Astrocyte (in vitro differentiated cells and primary cell): ENCODE measurements at regions not wholly inside any gene's neighbourhood (a gene's known extent, or its start where the extent isn't known, plus 50 kb on each side); places are given as distances from the start of the nearest gene placed in this dataset.

ENCODE experiments used
- DNase-seq: peaks from one replicate; pipeline ENCODE4 v3.0.0-alpha.2; 2010; ENCODE audit warnings: low read depth
- FAIRE-seq: peaks from 2 replicates; lab custom pipeline; 2011; peaks lifted over from hg19 to GRCh38; lab: Jason Lieb, UNC
- H2AFZ ChIP-seq: 2 replicates; pipeline ENCODE4 v1.6.0; 2012; ENCODE audit warnings: low read depth, low read length, inconsistent platforms
- H3K27ac ChIP-seq: 2 replicates; pipeline ENCODE4 v1.5.1; 2011; ENCODE audit warnings: low read depth, low read length, inconsistent platforms
- H3K27me3 ChIP-seq: 2 replicates; pipeline ENCODE4 v1.6.0; 2011; ENCODE audit warnings: low read length, inconsistent platforms; ENCODE audit not compliant: insufficient read depth
- H3K36me3 ChIP-seq: 2 replicates; pipeline ENCODE4 v1.5.1; 2011; ENCODE audit warnings: low read length, inconsistent platforms; ENCODE audit not compliant: insufficient read depth
- H3K4me1 ChIP-seq: 2 replicates; pipeline ENCODE4 v1.5.1; 2011; ENCODE audit warnings: low read length, inconsistent platforms; ENCODE audit not compliant: insufficient read depth
- H3K4me2 ChIP-seq: 2 replicates; pipeline ENCODE4 v1.6.0; 2012; ENCODE audit warnings: low read length, inconsistent platforms
- H3K4me3 ChIP-seq: 2 replicates; pipeline ENCODE4 v1.5.1; 2011; ENCODE audit warnings: low read depth, mild to moderate bottlenecking, low read length, inconsistent platforms; ENCODE audit not compliant: insufficient read depth
- H3K79me2 ChIP-seq: 2 replicates; pipeline ENCODE4 v1.6.0; 2012; ENCODE audit warnings: mild to moderate bottlenecking, low read length, inconsistent platforms; ENCODE audit not compliant: insufficient read depth
- H3K9ac ChIP-seq: 2 replicates; pipeline ENCODE4 v1.6.0; 2012; ENCODE audit warnings: mild to moderate bottlenecking, low read length, inconsistent platforms
- H3K9me3 ChIP-seq: 2 replicates; pipeline ENCODE4 v1.5.1; 2012; ENCODE audit warnings: low read depth, mild to moderate bottlenecking, low read length, inconsistent platforms; ENCODE audit not compliant: insufficient read depth
- H4K20me1 ChIP-seq: 2 replicates; pipeline ENCODE4 v1.6.0; 2012; ENCODE audit warnings: low read length, inconsistent platforms; ENCODE audit not compliant: insufficient read depth
- H3K27ac Mint-ChIP-seq: one replicate; pipeline ENCODE4 v1.8.0; 2021; ENCODE audit warnings: mild to moderate bottlenecking, mixed read lengths; ENCODE audit not compliant: unreplicated experiment
- H3K27me3 Mint-ChIP-seq: one replicate; pipeline ENCODE4 v1.8.0; 2021; ENCODE audit warnings: low read depth, mixed read lengths; ENCODE audit not compliant: unreplicated experiment
- H3K36me3 Mint-ChIP-seq: one replicate; pipeline ENCODE4 v1.8.0; 2021; ENCODE audit warnings: low read depth, mixed read lengths; ENCODE audit not compliant: unreplicated experiment
- H3K4me1 Mint-ChIP-seq: one replicate; pipeline ENCODE4 v1.8.0; 2021; ENCODE audit warnings: low read depth, mixed read lengths; ENCODE audit not compliant: unreplicated experiment
- H3K4me3 Mint-ChIP-seq: one replicate; pipeline ENCODE4 v1.8.0; 2021; ENCODE audit warnings: mild to moderate bottlenecking, moderate library complexity, mixed read lengths; ENCODE audit not compliant: unreplicated experiment
- H3K9me3 Mint-ChIP-seq: one replicate; pipeline ENCODE4 v1.8.0; 2021; ENCODE audit warnings: mild to moderate bottlenecking, mixed read lengths; ENCODE audit not compliant: unreplicated experiment
- EZH2 ChIP-seq: IDR thresholded peaks from 2 replicates; pipeline ENCODE4 v1.6.1; 2012; ENCODE audit warnings: mild to moderate bottlenecking, low read length, inconsistent platforms; ENCODE audit not compliant: insufficient read depth
- TF ChIP-seq, protein P1 (sequence below): IDR thresholded peaks from 2 replicates; pipeline ENCODE4 v1.5.1; 2011; ENCODE audit warnings: low read depth, mild to moderate bottlenecking, inconsistent platforms, low read length, moderate library complexity; ENCODE audit not compliant: insufficient read depth

DNA sequence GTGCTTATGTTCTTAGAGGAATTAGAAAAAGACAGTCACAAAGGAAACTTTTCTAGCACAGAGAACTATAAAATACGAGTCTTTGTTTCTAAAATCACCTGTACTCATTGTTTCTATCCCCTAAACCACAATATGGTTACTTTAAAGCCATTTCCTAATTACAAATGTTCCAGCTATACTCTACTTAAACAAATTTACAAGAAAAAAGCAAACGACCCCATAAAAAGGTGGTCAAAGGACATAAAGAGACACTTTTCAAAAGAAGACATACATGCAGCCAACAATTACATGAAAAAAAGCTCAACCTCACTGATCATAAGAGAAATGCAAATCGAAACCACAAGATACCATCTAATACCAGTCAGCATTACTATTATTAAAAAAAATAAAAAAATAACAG, 447.3 kb downstream of the RAB28 start:
- H3K4me3 Mint-ChIP-seq = no peak overlapping the region
- Histone ChIP-seq H3K9ac (no peak overlapping the region), H3K27me3 (no peaks in the 10 kb centered on the region), H3K79me2 (no peaks in the 10 kb centered on the region), H3K4me3 (no peak overlapping the region), H3K27ac (no peak overlapping the region), H3K9me3 (no peaks in the 10 kb centered on the region), H3K36me3 (no peaks in the 10 kb centered on the region), H2AFZ (no peak overlapping the region), H3K4me1 (no peaks in the 10 kb centered on the region), H4K20me1 (no peaks in the 10 kb centered on the region), H3K4me2 (no peak overlapping the region)
- FAIRE-seq (no peak), DNase-seq (no peak)
- H3K36me3 Mint-ChIP-seq = no peaks in the 10 kb centered on the region
- H3K27me3 Mint-ChIP-seq = no peaks in the 10 kb centered on the region
- TF ChIP-seq, protein P1, sequence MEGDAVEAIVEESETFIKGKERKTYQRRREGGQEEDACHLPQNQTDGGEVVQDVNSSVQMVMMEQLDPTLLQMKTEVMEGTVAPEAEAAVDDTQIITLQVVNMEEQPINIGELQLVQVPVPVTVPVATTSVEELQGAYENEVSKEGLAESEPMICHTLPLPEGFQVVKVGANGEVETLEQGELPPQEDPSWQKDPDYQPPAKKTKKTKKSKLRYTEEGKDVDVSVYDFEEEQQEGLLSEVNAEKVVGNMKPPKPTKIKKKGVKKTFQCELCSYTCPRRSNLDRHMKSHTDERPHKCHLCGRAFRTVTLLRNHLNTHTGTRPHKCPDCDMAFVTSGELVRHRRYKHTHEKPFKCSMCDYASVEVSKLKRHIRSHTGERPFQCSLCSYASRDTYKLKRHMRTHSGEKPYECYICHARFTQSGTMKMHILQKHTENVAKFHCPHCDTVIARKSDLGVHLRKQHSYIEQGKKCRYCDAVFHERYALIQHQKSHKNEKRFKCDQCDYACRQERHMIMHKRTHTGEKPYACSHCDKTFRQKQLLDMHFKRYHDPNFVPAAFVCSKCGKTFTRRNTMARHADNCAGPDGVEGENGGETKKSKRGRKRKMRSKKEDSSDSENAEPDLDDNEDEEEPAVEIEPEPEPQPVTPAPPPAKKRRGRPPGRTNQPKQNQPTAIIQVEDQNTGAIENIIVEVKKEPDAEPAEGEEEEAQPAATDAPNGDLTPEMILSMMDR = no peak
- TF ChIP-seq EZH2 = no peak
- H3K27ac Mint-ChIP-seq = no peak overlapping the region
- peaks cover 3% of the 10 kb centered on the region for H3K9me3 Mint-ChIP-seq
- H3K4me1 Mint-ChIP-seq = peaks cover 5% of the 10 kb centered on the region

- DNase-seq = no peak
- no peak for FAIRE-seq
- Histone ChIP-seq H4K20me1 (no peaks in the 10 kb centered on the region), H3K36me3 (no peaks in the 10 kb centered on the region), H3K4me2 (no peak overlapping the region), H3K79me2 (no peaks in the 10 kb centered on the region), H3K9me3 (no peaks in the 10 kb centered on the region), H3K9ac (no peak overlapping the region), H3K27me3 (no peaks in the 10 kb centered on the region), H2AFZ (no peak overlapping the region), H3K4me1 (no peaks in the 10 kb centered on the region), H3K27ac (no peak overlapping the region), H3K4me3 (no peak overlapping the region)
- Mint-ChIP-seq H3K4me1 (peaks cover 5% of the 10 kb centered on the region), H3K36me3 (no peaks in the 10 kb centered on the region), H3K27ac (no peak overlapping the region), H3K27me3 (no peaks in the 10 kb centered on the region), H3K9me3 (peaks cover 3% of the 10 kb centered on the region), H3K4me3 (no peak overlapping the region)
- TF ChIP-seq EZH2 = no peak
- TF ChIP-seq, protein P1 = no peak
Observed at GRCh38 chr4:13032936-13033335, 451.2 kb downstream of the RAB28 start.

DNA sequence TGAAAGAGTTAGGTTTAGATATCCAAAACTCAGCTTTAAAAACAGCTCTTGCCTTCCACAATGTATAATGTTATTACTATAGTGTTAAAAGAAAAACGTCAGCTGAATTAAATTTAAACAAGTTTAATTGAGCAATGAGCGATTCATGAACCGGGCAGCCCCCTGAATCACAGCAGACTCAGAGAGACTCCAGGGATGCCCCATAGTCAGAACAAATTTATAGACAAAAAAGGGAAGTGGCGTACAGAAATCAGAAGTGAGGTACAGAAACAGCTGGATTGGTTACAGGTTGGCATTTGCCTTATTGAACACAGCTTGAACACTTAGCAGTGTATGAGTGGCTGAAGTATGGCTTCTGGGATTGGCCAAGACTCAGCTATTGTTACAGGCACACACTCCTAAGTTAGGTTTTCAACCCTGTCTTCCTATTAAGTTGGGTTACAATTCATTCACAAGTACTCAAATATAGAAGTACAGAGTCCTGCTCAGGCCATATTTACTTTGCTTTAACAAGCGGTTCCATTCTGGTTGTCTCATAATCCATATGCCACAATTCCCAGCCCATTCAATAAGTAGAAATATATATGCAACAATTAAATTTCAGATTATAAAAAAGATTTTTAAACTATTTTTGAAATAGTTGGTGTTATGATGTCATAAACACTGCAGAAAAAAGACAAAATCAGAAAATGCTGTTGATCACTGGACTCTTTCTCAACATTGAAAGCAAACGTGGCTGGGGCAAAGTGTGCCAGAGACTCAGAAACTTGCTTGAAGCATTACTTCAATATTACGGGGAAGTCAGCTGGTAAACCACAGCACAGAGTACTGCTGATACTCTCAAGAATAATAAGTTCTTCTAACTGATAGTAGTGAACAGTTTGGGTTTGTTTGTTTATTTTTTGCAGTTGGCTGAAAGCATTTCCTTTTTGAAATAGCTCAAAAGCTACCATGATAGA, 459.7 kb downstream of the RAB28 start:
- no peaks in the 10 kb centered on the region for H3K36me3 ChIP-seq
- H3K9me3 ChIP-seq = no peaks in the 10 kb centered on the region
- H3K27ac ChIP-seq = no peak overlapping the region
- no peaks in the 10 kb centered on the region for H4K20me1 ChIP-seq
- H3K4me3 Mint-ChIP-seq = no peak overlapping the region
- H2AFZ ChIP-seq = no peak overlapping the region
- no peaks in the 10 kb centered on the region for H3K4me1 ChIP-seq
- no peaks in the 10 kb centered on the region for H3K36me3 Mint-ChIP-seq
- H3K79me2 ChIP-seq = no peaks in the 10 kb centered on the region
- no peak for DNase-seq
- no peaks in the 10 kb centered on the region for H3K27me3 Mint-ChIP-seq
- no peak overlapping the region for H3K4me3 ChIP-seq
- no peak overlapping the region for H3K9ac ChIP-seq
- H3K27ac Mint-ChIP-seq = no peak overlapping the region
- no peaks in the 10 kb centered on the region for H3K27me3 ChIP-seq
- H3K9me3 Mint-ChIP-seq = no peaks in the 10 kb centered on the region
- no peaks in the 10 kb centered on the region for H3K4me1 Mint-ChIP-seq
- TF ChIP-seq, protein P1 = no peak
- no peak for TF ChIP-seq EZH2
- no peak for FAIRE-seq
- no peak overlapping the region for H3K4me2 ChIP-seq
